CD4-positive, alpha-beta T cell treated with Interleukin-2 at 100 ng/mL for 4 hours (primary cell): ENCODE measurements at regions not wholly inside any gene's neighbourhood (a gene's known extent, or its start where the extent isn't known, plus 50 kb on each side); places are given as distances from the start of the nearest gene placed in this dataset.
"Not testable (repeated sequence)": the region's sequence is repeated elsewhere in the genome, so short reads cannot be mapped to it uniquely, and the experiment has no call there.

Experiments used
- DNase-seq: peaks from one replicate; pipeline ENCODE4 v3.0.0-alpha.2; 2020; ENCODE audit warnings: low spot score

DNA sequence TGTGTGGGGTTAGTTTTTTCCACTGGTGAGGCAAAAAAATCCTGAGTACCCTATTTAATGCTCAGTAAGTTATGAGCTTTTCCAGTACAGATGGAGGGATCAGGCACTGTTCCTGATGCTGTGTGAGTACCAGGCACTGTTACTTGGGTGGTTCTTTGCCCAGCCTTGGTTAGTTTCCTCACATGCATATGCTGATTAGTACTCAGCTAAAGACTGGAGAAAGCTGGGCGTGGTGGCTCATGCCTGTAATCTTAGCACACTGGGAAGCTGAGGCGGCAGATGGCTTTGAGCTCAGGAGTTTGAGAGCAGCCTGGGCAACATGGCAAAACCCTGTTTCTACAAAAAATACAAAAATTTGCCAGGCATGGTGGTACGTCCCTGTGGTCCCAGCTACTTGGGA, 210.3 kb upstream of the SGO1 start:
- DNase-seq, result no peak

DNA sequence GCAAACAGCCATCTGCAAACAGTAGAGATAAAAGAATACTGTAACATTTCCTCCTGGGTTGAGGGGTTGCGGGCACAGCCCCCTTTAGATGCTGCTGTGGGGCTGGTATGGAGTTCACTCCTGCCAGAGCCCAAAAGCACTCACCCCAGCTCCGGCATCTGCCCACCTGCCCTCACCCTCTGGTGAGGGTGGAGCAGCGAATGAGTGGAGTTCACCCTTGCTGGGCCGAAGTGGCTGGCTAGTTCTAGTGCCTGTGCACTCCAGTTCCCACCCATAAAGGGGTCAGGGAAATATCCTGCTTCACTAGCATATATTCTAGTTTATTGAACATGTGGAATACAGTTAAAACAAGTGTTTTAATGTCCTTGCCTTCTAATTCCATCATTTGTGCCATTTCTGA, 209.7 kb upstream of the SGO1 start:
- no peak for DNase-seq

DNA sequence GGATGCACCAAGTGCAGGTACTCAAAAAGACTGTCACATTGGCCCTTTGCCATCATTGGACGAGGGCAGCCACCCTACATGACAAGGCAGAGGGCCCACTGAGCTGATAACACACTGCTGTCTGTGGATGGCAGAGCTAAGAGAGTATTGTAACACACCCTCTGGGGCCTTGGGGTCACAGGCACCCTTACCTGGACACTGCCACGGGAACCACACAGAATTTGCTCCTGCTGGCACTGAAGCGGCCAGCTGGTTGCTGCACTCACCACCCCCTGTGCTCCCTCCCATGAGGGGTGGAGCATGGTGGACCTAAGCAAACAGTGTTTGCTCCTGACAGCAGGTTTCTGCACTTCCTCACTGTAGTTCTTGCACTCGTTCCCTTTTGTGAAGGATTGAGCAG, 208.2 kb upstream of the SGO1 start:
- no peak for DNase-seq

DNA sequence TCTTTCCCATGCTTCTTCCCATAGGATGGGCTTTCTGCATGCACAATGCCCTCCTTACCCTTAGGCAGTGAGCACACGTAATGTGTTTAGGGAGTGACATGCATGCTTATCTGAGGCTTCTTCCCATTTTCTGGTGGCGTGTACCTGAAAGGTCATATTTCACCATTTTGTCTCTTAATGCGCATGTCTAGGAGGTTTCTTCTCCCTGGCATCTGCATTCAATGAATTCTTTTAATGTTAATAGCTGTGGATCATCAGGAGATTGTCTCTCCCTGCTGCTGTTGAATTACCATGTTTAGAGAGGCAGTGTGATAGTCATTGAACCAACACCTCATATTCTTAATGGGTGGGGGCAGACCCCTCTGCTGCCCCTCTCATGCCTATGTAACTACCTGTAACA, 205.6 kb upstream of the SGO1 start:
- no peak for DNase-seq

DNA sequence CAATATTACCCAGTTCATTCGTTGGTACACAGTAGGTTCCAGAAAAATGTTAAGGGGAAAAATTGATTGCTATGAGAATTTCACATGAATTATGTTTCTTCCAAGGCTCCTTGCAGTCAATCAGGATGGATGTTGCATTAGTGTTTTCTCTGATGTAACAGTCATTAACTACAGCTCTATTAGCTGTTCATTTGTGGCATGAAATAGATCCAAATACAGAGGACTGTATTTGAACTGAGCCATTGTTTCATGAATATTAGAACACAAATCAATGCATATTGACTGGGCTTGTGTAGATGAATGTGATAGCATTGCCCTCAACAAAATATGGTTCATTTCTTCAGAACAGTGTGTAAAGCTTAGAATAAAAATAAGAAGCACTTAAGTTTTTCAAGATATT, 203.0 kb upstream of the SGO1 start:
- DNase-seq, result no peak

DNA sequence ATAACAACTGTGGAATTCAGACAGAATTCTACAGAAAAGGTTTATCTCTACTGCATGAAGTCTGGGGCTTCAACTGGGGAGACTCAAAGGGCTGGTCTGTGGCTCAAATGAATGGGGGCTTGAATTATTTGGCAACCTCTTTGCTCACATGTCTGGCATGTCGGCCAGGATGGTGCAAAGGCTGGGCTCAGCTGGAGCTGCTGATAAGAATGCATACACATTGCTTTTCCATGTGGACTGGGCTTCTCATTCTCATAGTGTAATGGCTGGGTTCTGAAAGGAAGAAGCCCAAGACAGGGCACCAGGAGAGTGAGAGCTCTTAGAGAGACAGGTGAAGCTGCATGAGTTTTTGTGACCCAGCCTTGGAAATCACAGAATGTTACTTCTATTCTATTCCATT, 194.3 kb upstream of the SGO1 start:
- no peak for DNase-seq

DNA sequence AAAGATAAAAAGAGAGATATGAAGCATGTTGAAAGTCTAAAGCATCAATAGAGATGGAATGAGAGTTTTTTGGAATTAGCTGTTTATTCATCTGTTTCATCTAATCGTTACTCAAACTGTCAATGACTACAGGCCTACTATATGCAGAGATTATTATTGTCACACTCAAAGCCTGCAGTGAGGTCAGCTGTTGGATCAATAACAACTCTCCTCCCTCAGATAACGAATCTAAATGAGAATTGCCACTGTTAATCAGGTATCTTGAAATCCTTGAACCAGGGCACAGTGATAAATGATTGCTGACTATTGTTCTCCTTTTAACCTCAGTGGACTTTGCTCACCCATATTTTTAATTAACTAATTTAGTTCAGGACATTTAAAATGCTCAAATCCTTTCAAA, 192.3 kb upstream of the SGO1 start:
- no peak for DNase-seq

DNA sequence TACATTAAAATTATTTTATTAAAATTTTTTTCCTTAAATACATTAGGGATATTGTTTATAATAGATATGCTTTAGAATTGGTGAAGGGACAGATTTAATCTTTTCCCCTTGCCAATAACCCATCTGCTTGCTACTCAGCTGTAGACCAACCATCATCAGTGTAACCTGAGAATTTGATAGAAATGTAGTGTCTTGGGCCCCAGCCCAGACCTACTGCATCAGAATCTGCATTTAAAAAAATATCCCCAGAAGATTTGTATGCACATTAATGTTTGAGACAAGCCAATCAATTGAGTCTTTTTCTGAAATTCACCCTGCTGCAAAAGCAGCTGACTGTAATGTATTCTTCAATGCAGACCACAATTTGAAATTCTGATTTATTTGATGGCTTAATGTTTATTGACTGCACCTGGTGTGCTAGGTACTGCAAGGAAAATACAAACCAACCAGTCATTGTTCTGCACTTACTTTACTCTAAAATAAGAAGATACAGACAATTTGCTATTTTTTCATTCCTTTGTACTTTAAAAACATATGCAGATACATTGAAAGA, 190.7 kb upstream of the SGO1 start:
- DNase-seq, result no peak

DNA sequence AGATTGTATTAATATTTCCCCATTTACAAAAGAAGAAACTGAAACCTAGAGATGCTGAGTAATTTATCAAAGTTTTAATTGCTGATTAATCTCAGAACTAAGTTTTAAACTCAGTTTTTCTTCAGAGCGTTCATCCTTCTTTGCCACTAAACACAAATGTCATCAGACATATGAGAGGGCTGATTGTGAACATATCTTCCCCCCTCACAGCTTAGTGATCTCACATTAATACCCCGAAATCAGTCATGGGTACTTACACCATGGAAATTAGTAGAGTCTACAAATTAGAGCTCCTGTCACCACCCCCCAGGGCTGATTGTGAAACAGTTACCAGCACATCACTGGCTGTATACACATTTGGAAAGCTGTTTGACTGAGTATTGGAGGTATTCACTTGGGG, 189.3 kb upstream of the SGO1 start:
- no peak for DNase-seq

DNA sequence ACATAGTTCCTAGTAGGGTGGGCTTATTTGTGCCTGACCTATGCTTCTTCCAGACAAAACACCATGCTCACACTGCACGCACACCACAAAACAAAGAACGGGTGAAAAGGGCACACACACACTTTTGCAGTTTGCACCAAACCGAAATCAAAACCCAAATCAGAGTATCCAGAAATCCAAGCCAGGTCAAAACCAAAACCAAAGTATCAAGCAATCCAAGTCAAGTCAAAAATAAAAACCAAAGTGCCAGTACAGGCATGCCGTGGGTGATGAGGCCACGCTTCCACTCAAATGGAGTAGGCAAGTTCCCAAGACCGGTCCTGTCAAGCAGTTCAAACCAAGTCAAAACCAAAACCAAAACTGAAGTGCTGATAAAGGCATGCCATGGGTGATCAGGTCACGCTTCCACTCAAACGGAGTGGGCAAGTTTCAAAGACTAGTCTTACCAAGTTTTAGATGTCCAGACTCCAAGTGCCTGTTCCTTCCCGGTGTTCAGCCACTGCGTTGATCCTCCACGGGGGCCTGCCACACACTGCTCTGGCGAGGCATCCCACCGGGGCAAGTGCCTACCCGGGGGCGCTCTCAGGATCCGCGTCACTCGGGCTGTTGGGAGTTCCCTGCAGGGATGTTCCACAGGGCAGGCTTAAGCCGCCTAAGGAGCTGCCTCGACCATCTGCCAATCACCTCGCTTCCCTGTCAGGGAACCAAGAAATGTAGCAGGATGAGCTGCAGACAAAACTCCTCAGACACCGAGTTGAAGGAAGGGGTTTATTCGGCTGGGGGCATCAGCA, 184.5 kb upstream of the SGO1 start:
- DNase-seq, result not testable (repeated sequence)

DNA sequence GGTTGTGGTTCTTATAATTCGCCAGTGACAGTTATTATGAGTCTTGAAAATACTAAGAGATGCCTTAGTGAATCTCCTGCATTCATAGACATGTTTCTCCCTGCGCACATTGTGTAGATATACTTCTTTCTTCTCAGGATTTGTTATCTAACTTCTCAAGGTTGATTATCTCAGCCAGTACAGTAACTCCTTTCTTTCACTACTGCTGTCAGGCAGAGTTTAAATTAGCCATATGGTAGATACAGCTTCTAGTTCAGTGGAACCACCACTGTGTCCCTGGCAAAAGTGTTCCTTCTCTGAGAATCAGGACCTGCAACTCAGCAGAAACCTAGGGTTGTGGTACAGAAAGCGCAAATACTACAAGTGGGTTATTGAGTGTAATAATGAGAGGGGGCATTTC, 175.0 kb upstream of the SGO1 start:
- no peak for DNase-seq

DNA sequence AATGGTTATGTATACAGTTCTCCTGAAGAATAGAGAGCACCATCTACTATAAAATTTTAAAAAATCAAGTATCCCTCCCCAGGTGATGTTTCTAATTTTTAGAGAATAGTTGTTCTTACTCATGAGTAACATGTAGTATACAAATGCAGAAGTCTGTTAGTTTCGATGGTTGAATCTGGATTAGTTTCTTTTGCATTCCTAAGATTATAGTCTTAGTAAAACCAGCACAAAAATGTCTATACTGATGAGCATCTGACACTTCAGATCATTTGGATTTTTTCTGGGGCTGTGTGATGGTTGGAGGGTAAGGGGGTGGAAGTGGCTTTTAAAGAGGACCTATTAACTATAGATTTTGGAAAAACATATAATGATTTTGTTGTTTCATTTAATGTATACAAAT, 167.3 kb upstream of the SGO1 start:
- no peak for DNase-seq

DNA sequence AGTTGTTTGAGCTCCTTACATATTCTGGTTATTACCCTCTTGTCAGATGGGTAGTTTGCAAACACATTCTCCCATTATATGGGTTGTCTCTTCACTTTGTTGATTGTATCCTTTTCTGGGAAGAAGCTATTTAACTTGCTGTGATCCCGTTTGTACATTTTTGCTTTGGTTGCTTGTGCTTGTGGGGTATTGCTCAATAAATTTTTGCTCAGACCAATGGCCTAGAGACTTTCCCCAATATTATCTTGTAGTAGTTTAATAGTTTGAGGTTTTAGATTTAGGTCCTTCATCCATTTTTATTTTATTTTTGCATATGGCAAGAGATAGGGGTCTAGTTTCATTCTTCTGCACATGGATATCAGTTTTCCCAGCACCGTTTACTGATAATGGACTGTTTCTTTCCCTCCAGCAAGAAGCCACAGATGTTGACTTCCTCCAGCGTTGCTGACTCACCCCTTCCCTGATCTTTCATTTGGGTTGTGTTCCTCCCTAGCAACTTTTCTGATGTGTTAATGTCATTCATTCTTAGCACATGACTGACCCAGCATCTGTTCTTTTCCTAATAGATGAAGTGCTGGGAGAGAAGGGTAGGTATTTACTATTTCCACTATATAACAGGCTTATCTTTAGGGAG, 166.7 kb upstream of the SGO1 start:
- DNase-seq, result no peak

DNA sequence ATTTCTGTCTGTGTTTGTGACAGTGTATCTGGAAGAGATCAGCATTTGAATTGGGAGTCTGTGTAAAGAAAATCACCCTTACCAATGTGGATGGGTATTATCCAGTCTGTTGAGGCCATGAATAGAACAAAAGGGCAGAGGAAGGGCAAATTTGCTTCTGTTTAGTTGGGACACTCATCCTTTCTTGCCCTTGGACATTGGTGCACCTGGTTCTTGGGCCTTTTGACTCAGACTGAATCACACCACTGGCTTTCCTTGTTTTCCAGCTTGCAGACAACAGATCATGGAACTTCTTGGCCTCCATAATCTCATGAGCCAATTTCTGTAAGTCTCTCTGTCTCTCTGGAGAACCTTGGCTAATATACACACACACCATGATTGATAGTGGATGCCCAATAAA, 164.4 kb upstream of the SGO1 start:
- no peak for DNase-seq

DNA sequence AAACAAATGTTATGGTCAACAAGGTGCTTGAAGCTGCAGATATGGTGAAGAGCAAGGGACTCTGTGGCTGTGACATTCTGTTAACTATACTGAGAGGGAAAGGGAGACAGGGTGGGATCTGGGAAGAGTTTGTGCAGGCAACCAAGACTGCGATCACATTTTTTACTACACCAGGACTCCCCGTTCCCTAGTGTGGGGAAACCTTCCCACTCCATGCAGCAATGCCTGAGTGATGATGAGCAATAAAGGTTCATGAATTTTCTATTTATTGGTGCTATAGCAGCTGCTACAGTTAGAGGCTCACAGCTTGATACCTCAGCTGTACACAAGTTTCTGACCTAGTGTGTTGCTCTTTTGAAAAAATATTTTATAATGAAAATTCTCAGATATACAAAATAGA, 160.9 kb upstream of the SGO1 start:
- DNase-seq, result no peak

DNA sequence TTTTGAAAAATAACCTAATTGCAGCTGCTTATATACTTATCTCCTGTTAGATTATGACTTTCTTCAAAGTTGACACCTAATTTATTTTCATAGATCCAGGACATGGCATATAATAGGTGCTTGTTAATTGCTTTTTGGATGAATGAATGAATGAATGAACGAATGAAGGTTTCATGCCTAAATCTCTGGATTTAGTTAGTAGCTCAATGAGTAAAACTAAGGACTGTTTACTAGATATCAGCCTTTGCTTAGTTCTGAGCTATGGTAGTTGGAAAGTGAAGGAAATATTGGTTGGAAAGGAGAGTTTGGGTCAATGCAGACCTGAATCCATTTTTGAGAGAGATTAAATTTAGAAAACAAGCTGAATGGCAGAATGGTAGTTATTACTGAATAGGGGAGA, 160.4 kb upstream of the SGO1 start:
- no peak for DNase-seq

DNA sequence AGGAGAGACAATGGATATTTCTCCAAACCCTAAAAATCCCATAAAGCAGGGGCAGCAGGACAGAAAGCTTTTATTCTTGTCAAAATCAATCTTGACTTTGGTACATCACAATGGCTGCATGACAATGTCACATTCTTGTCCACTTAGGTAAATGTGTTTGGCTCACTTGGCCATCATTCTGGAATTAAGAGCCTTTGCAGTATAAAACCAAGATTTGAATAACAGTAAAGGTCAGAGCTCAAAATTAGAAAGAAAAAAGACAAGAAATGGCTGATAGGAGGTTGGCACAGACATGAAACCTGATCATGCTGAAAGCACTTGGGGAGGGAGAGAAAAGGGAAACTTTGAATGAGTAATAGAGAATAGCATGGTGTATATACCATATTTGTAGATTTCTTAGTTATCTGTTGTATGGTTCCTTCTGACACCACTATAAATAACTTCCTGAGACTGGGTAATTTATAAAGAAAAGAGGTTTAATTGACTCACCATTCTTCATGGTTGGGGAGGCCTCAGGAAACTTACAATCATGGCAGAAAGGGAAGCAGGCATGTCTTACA, 158.5 kb upstream of the SGO1 start:
- DNase-seq, result no peak

DNA sequence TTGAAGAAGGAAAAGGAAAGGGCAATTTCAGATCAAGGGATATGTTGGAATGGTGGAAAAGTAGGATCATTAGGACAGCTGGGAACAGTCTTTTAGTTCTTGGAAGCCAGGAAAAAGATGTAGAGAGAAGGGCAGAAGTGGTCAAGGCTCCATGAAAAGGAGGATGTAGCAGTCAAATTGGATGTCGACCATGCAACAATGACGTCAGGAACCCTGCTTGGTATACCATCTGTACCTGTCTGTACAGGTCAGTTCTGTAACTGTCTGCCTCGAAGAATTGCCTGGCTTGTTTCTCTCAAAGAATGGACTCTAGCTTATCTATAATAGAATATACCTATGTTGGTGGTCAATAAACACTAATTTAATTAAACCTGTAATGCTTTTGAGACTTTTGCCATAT, 157.8 kb upstream of the SGO1 start:
- no peak for DNase-seq

DNA sequence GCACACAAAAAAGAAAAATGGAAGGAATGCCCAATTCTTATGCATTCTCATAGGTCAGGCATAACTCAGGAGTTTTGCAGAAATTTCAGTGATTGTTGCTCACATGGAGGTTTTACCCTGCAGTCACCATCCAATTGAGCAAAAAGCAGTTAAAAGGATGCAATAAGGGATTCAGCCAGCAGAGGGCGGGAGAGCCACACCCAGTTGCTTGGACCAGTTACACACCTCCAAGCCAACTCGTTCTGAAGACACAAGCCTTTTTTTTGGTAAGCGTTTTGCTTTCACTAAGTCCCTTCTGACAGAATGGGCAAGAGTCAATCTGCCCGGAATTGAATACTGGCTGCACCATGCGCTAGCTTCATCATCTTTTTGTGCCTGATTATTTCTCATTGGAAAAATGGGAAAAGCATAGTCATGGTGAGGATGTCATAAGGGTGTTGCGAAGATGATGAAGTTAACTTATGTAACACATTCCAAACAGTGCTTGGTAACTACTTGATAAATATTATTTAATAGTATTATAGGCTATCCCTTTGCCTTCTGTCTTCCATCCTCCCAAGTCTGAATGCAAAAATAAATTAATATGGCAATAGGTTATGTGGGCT, 154.4 kb upstream of the SGO1 start:
- DNase-seq, result peak; percentile 71

DNA sequence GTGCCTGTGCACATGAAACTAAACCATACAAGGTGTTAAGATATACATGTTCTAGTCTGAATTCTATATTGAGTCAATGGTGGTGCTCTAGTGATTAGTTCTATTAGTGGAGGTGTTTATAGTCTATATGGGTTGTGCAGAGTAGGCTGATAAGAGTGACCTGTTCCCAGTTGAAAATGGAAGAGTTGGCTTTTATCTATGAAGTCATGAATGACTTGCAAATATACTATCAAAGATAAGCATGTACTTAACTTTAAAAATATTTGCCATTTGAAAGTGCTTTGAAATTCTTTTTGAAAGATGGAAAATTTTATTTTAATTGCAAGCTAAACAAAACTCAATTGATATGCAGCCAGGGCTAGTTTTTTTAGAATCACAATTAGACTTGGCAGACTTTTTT, 150.6 kb upstream of the SGO1 start:
- no peak for DNase-seq

DNA sequence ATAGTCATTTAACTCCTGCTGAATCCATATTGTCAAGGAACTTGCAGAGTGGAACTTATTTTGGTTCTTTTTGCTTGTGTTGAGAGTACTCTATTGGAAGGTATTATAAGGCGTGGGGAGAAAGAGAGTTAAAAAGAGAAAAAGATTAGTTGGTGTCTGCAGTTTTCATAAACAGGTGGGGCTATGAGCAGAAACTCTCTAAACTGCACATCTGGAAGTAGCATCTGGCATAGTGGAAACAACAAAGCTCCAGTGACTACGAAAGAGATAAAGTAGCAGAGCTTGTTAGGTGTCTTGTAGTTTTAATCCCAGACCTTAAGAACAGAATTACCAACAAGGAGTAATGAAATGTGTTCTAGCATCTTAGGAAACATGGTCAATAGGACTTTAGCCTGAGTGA, 148.8 kb upstream of the SGO1 start:
- DNase-seq, result no peak

DNA sequence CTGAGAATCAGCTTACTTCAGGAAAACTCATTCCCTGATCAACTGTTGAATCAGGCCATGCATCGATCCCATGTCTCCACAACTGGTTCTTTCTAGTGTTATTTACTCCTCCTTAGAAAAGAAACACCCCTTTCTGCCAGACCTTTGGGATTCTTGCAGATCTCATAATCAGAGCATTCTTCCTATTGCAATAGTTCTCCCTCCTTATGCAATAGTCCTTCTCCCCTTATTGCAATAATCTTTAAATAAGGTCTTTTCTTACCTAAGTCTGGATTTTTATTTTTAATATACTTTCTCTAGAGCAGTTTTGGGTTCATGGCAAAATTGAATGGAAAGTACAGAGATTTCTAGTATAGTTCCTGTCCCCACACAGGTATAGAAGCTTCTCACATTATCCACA, 141.9 kb upstream of the SGO1 start:
- DNase-seq, result no peak

DNA sequence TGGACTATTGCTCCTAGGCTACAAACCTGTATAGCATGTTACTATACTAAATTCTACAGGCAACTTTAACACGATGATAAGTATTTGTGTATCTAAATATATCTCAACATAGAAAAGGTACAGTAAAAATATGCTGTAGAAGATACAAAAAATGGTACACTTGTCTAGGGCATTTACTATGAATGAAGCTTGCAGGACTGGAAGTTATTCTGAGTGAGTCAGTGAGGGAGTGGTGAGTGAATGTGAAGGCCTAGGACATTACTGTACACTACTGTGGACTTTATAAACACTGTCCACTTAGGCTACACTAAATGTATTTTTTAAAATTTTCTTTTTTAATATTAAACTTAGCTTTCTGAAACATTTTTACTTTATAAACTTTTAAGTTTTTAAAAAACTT, 140.5 kb upstream of the SGO1 start:
- DNase-seq, result no peak
